Small intestine (tissue), 7 donors: ENCODE measurements at regions not wholly inside any gene's neighbourhood (a gene's known extent, or its start where the extent isn't known, plus 50 kb on each side); places are given as distances from the start of the nearest gene placed in this dataset.

Source experiments
- DNase-seq, 2 donors: peaks; one replicate each; pipeline versions ENCODE4 v3.0.0 to v3.0.0-alpha.2; 2013
- FAIRE-seq: peaks from 2 replicates; lab custom pipeline; 2012; peaks lifted over from hg19 to GRCh38; lab: Jason Lieb, UNC
- H3K27ac ChIP-seq, 3 donors: one replicate each; pipeline ENCODE4 v1.5.1; 2013; ENCODE audit warnings: low read length in 2 of 3, mild to moderate bottlenecking in 2 of 3, control low read depth in 1 of 3, inconsistent platforms in 1 of 3, low read depth in 1 of 3, moderate library complexity in 1 of 3
- H3K27me3 ChIP-seq, 3 donors: one replicate each; pipeline ENCODE4 v1.6.1; 2013; ENCODE audit warnings: low read length in 3 of 3, inconsistent platforms in 1 of 3; ENCODE audit not compliant: control insufficient read depth in 3 of 3, insufficient read depth in 3 of 3
- H3K36me3 ChIP-seq, 3 donors: one replicate each; pipeline ENCODE4 v1.6.1; 2013; ENCODE audit warnings: low read length in 3 of 3, inconsistent platforms in 1 of 3, low read depth in 1 of 3, mild to moderate bottlenecking in 1 of 3, moderate library complexity in 1 of 3; ENCODE audit not compliant: control insufficient read depth in 3 of 3, insufficient read depth in 2 of 3
- H3K4me1 ChIP-seq, 3 donors: one replicate each; pipeline ENCODE4 v1.6.1; 2013; ENCODE audit warnings: low read length in 2 of 3, inconsistent platforms in 1 of 3, low read depth in 1 of 3, mild to moderate bottlenecking in 1 of 3, moderate library complexity in 1 of 3; ENCODE audit not compliant: control insufficient read depth in 3 of 3, insufficient read depth in 2 of 3
- H3K4me3 ChIP-seq, 3 donors: one replicate each; pipeline ENCODE4 v1.5.1; 2013; ENCODE audit warnings: low read length in 3 of 3, control low read depth in 1 of 3, inconsistent platforms in 1 of 3, low read depth in 1 of 3, mild to moderate bottlenecking in 1 of 3, moderate library complexity in 1 of 3
- H3K9me3 ChIP-seq, 2 donors: one replicate each; pipeline ENCODE4 v1.6.1; 2013; ENCODE audit warnings: low read depth in 1 of 2, low read length in 1 of 2; ENCODE audit not compliant: control insufficient read depth in 2 of 2, insufficient read depth in 1 of 2
- WGBS, 3 donors: extraction: QIAGEN DNeasy Blood & Tissue Kit; methylation state at CpG; one replicate each; pipeline ENCODE4 v1.1.7; 2013; 5-methylcytosine and 5-hydroxymethylcytosine counted together
- donor health status: healthy with polysubstance abuse.
- donor health status: control.
- donor health status: control.
- donor health status: Bipolar disorder and iron deficiency.
- donor health status: healthy.

DNA sequence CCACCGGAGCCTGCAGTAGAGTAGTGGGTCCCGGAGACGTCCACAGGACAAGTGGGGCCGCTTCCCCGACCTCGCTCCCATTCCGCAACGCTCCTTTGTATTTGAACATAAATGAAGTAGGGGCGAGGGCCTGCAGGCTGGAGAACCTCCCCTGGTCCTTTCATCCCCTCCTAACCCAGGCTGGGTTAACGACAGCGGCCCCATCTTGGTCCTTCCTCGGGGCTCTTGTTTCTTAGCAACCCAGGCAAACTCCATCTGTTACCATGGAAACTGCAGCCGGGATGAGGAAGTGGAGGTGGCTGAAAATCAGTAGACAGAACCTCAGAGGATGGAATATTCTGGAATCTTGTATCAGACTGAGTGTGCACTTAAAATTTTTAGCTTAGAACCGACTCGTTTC is 132.6 kb upstream of the USP29 start:
- Histone ChIP-seq H3K27ac (no peak overlapping the region), H3K4me1 (no peaks in the 10 kb centered on the region), H3K36me3 (no peaks in the 10 kb centered on the region), H3K9me3 (peaks cover 0 to 4% of the 10 kb centered on the region in 2 donors), H3K27me3 (no peaks in the 10 kb centered on the region), H3K4me3 (no peak overlapping the region)
- FAIRE-seq (no peak), DNase-seq (no peak)
- WGBS, 3 donors: 76 to 79% (median 79%) methylated on average over 15 of the region's 15 CpGs

- Histone ChIP-seq H3K9me3 (peaks cover 0 to 4% of the 10 kb centered on the region in 2 donors), H3K4me1 (no peaks in the 10 kb centered on the region), H3K27me3 (no peaks in the 10 kb centered on the region), H3K27ac (no peak overlapping the region), H3K36me3 (no peaks in the 10 kb centered on the region), H3K4me3 (no peak overlapping the region)
- 28 to 39% (median 32%) methylated on average over 5 of the region's 5 CpGs for WGBS, 3 donors
- DNase-seq (no peak), FAIRE-seq (no peak)
Measured at GRCh38 chr19:56988299-56988698, 131.5 kb upstream of the USP29 start.

DNA sequence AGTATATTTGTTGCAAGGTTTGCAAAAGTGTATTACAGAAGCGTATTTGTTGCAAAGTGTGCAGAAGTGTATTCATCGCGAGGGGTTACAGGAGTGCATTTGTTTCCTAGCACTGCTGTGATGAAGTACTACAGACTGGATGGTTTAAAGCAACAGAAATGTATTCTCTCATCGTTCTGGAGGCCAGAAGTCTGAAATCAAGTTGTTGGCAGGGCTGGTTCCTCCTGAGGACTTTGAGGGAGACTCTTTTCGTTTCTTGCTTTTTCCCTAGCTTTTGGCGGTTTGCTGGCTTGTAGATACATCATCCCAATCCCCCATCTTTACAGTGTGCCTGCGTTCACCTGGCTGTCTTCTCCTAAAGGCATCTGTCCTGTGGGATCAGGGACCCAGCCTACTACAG is 127.9 kb upstream of the USP29 start:
- no peaks in the 10 kb centered on the region for H3K27me3 ChIP-seq
- 68 to 77% (median 76%) methylated on average over 7 of the region's 7 CpGs for WGBS, 3 donors
- peaks cover 0 to 7% of the 10 kb centered on the region in 2 donors for H3K9me3 ChIP-seq
- DNase-seq (no peak), FAIRE-seq (no peak)
- H3K27ac ChIP-seq: no peak overlapping the region
- H3K36me3 ChIP-seq: no peaks in the 10 kb centered on the region
- no peak overlapping the region for H3K4me3 ChIP-seq
- no peaks in the 10 kb centered on the region for H3K4me1 ChIP-seq

GRCh38 chr19:56993851-56994250 is 125.9 kb upstream of the USP29 start:
- no peaks in the 10 kb centered on the region for H3K27me3 ChIP-seq
- no peaks in the 10 kb centered on the region for H3K4me1 ChIP-seq
- FAIRE-seq (no peak), DNase-seq (no peak)
- WGBS, 3 donors: 83 to 92% (median 88%) methylated on average over 8 of the region's 8 CpGs
- H3K4me3 ChIP-seq: no peak overlapping the region
- H3K27ac ChIP-seq: no peak overlapping the region
- H3K36me3 ChIP-seq: no peaks in the 10 kb centered on the region
- peaks cover 0 to 7% of the 10 kb centered on the region in 2 donors for H3K9me3 ChIP-seq

GRCh38 chr19:56994251-56995017 is 125.4 kb upstream of the USP29 start:
- WGBS, 3 donors: 74 to 82% (median 79%) methylated on average over 23 of the region's 23 CpGs
- peaks cover 0 to 7% of the 10 kb centered on the region in 2 donors for H3K9me3 ChIP-seq
- FAIRE-seq (no peak), DNase-seq (no peak)
- no peaks in the 10 kb centered on the region for H3K36me3 ChIP-seq
- H3K27ac ChIP-seq: no peak overlapping the region
- H3K4me1 ChIP-seq: no peaks in the 10 kb centered on the region
- H3K27me3 ChIP-seq: no peaks in the 10 kb centered on the region
- H3K4me3 ChIP-seq: no peak overlapping the region

DNA sequence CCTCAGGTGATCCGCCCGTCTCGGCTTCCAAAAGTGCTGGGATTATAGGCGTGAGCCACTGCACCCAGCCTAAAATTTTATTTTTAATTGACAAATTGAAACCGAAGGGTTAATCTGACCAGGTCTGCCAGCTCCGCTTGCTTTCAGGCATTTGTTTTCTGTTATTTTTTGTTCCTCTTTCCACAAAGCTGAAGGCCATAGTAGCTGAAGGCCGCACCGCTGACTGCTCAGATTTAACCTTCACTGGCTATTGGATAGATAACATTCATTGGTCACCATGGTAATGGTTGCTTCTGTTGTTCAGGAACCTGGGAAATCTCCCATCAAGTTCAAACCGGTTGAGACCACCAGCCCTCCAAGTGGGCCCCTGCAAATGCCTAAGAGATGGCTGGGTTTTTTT is 124.5 kb upstream of the USP29 start:
- 66 to 70% (median 69%) methylated on average over 9 of the region's 9 CpGs for WGBS, 3 donors
- no peak overlapping the region for H3K4me3 ChIP-seq
- no peak overlapping the region for H3K27ac ChIP-seq
- peaks cover 0 to 7% of the 10 kb centered on the region in 2 donors for H3K9me3 ChIP-seq
- no peaks in the 10 kb centered on the region for H3K27me3 ChIP-seq
- DNase-seq: no peak
- no peaks in the 10 kb centered on the region for H3K36me3 ChIP-seq
- no peaks in the 10 kb centered on the region for H3K4me1 ChIP-seq
- no peak for FAIRE-seq

DNA sequence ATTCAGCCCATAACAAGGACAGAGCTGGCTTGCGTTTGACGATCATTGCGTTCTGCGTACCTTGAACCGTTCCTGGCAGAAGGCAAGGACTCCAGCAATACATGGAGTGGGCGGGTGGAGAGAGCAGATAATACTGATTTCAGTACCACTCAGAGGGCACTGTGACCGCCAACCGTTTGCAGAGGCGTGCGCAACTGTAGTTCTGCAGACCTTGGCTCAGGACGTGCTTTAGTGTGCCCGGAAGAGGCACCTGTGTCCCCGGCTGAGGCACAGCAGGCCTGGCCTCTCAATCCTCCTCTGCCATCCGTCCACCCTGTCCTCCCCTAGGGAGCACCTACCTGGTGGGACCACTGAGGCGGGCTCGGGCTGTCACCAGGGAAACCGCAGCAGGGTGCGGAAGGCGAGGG is 117.6 kb upstream of the USP29 start:
- Histone ChIP-seq H3K9me3 (peaks cover 2 to 4% of the 10 kb centered on the region in 2 donors), H3K4me3 (no peak overlapping the region), H3K4me1 (no peaks in the 10 kb centered on the region), H3K27me3 (no peaks in the 10 kb centered on the region), H3K27ac (no peak overlapping the region), H3K36me3 (no peaks in the 10 kb centered on the region)
- DNase-seq: no peak
- no peak for FAIRE-seq
- WGBS, 3 donors: 84 to 89% (median 85%) methylated on average over 19 of the region's 19 CpGs

DNA sequence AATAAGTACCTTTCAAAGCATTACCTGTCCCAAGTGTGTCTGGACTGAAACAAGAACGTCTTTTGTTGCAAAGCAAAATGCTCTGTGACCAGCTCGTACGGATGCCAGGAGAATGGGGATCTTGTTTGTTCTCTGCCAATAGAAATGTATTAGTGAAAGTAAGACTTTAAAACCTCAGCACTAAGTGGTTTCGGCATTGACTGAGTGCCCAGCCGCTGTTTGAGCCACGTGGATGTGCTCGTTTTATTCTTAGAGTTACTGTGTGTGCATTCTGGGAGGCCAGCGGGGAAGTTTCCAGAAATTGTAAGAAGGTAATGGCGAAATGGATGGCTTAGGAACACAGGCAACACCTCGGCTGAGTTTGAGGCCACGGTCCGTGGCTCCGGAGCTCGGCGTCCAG is 117.1 kb upstream of the USP29 start:
- Histone ChIP-seq H3K4me1 (no peaks in the 10 kb centered on the region), H3K9me3 (peaks cover 2 to 4% of the 10 kb centered on the region in 2 donors), H3K27ac (no peak overlapping the region), H3K4me3 (no peak overlapping the region), H3K27me3 (no peaks in the 10 kb centered on the region), H3K36me3 (no peaks in the 10 kb centered on the region)
- FAIRE-seq (no peak), DNase-seq (no peak)
- WGBS, 3 donors: 81 to 88% (median 85%) methylated on average over 15 of the region's 15 CpGs

GRCh38 chr19:57004418-57004817 is 115.4 kb upstream of the USP29 start:
- Histone ChIP-seq H3K36me3 (no peaks in the 10 kb centered on the region), H3K27ac (no peak overlapping the region), H3K9me3 (peaks cover 2 to 4% of the 10 kb centered on the region in 2 donors), H3K27me3 (no peaks in the 10 kb centered on the region), H3K4me1 (no peaks in the 10 kb centered on the region), H3K4me3 (no peak overlapping the region)
- WGBS, 3 donors: 92 to 95% (median 92%) methylated on average over 13 of the region's 13 CpGs
- FAIRE-seq: no peak
- DNase-seq: no peak
